Astrocyte (in vitro differentiated cells and primary cell): ENCODE measurements at regions not wholly inside any gene's neighbourhood (a gene's known extent, or its start where the extent isn't known, plus 50 kb on each side); places are given as distances from the start of the nearest gene placed in this dataset.
"Not testable (repeated sequence)": the region's sequence is repeated elsewhere in the genome, so short reads cannot be mapped to it uniquely, and the experiment has no call there.

Source experiments
- DNase-seq: peaks from one replicate; pipeline ENCODE4 v3.0.0-alpha.2; 2010; ENCODE audit warnings: low read depth
- FAIRE-seq: peaks from 2 replicates; lab custom pipeline; 2011; peaks lifted over from hg19 to GRCh38; lab: Jason Lieb, UNC
- H2AFZ ChIP-seq: 2 replicates; pipeline ENCODE4 v1.6.0; 2012; ENCODE audit warnings: low read depth, low read length, inconsistent platforms
- H3K27ac ChIP-seq: 2 replicates; pipeline ENCODE4 v1.5.1; 2011; ENCODE audit warnings: low read depth, low read length, inconsistent platforms
- H3K27me3 ChIP-seq: 2 replicates; pipeline ENCODE4 v1.6.0; 2011; ENCODE audit warnings: low read length, inconsistent platforms; ENCODE audit not compliant: insufficient read depth
- H3K36me3 ChIP-seq: 2 replicates; pipeline ENCODE4 v1.5.1; 2011; ENCODE audit warnings: low read length, inconsistent platforms; ENCODE audit not compliant: insufficient read depth
- H3K4me1 ChIP-seq: 2 replicates; pipeline ENCODE4 v1.5.1; 2011; ENCODE audit warnings: low read length, inconsistent platforms; ENCODE audit not compliant: insufficient read depth
- H3K4me2 ChIP-seq: 2 replicates; pipeline ENCODE4 v1.6.0; 2012; ENCODE audit warnings: low read length, inconsistent platforms
- H3K4me3 ChIP-seq: 2 replicates; pipeline ENCODE4 v1.5.1; 2011; ENCODE audit warnings: low read depth, mild to moderate bottlenecking, low read length, inconsistent platforms; ENCODE audit not compliant: insufficient read depth
- H3K79me2 ChIP-seq: 2 replicates; pipeline ENCODE4 v1.6.0; 2012; ENCODE audit warnings: mild to moderate bottlenecking, low read length, inconsistent platforms; ENCODE audit not compliant: insufficient read depth
- H3K9ac ChIP-seq: 2 replicates; pipeline ENCODE4 v1.6.0; 2012; ENCODE audit warnings: mild to moderate bottlenecking, low read length, inconsistent platforms
- H3K9me3 ChIP-seq: 2 replicates; pipeline ENCODE4 v1.5.1; 2012; ENCODE audit warnings: low read depth, mild to moderate bottlenecking, low read length, inconsistent platforms; ENCODE audit not compliant: insufficient read depth
- H4K20me1 ChIP-seq: 2 replicates; pipeline ENCODE4 v1.6.0; 2012; ENCODE audit warnings: low read length, inconsistent platforms; ENCODE audit not compliant: insufficient read depth
- H3K27ac Mint-ChIP-seq: one replicate; pipeline ENCODE4 v1.8.0; 2021; ENCODE audit warnings: mild to moderate bottlenecking, mixed read lengths; ENCODE audit not compliant: unreplicated experiment
- H3K27me3 Mint-ChIP-seq: one replicate; pipeline ENCODE4 v1.8.0; 2021; ENCODE audit warnings: low read depth, mixed read lengths; ENCODE audit not compliant: unreplicated experiment
- H3K36me3 Mint-ChIP-seq: one replicate; pipeline ENCODE4 v1.8.0; 2021; ENCODE audit warnings: low read depth, mixed read lengths; ENCODE audit not compliant: unreplicated experiment
- H3K4me1 Mint-ChIP-seq: one replicate; pipeline ENCODE4 v1.8.0; 2021; ENCODE audit warnings: low read depth, mixed read lengths; ENCODE audit not compliant: unreplicated experiment
- H3K4me3 Mint-ChIP-seq: one replicate; pipeline ENCODE4 v1.8.0; 2021; ENCODE audit warnings: mild to moderate bottlenecking, moderate library complexity, mixed read lengths; ENCODE audit not compliant: unreplicated experiment
- H3K9me3 Mint-ChIP-seq: one replicate; pipeline ENCODE4 v1.8.0; 2021; ENCODE audit warnings: mild to moderate bottlenecking, mixed read lengths; ENCODE audit not compliant: unreplicated experiment
- EZH2 ChIP-seq: IDR thresholded peaks from 2 replicates; pipeline ENCODE4 v1.6.1; 2012; ENCODE audit warnings: mild to moderate bottlenecking, low read length, inconsistent platforms; ENCODE audit not compliant: insufficient read depth
- TF ChIP-seq, protein P1 (sequence below): IDR thresholded peaks from 2 replicates; pipeline ENCODE4 v1.5.1; 2011; ENCODE audit warnings: low read depth, mild to moderate bottlenecking, inconsistent platforms, low read length, moderate library complexity; ENCODE audit not compliant: insufficient read depth

DNA sequence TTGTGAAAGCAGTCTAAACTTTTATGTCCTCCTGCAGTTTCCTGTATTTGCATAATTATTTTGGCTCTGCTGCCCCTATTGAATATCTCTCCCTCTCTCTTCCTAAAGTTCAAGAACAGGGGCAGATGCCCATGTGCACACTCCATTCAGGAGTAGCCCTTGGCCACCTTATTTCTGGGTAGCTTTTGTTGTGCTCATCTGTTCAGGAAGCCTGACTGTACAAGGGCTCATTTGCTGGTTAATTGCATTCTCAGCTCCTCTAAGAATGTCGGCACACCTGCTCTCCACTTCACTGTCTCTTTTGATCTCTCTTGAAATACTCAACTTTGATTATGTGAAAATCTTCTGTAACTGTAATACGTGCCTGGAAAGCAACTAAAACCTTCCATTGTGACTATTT, 1378.8 kb upstream of the CDH8 start:
- H4K20me1 ChIP-seq, result no peaks in the 10 kb centered on the region
- no peak for DNase-seq
- FAIRE-seq, result no peak
- H3K9ac ChIP-seq, result no peak overlapping the region
- no peak overlapping the region for H3K27ac ChIP-seq
- TF ChIP-seq, protein P1, sequence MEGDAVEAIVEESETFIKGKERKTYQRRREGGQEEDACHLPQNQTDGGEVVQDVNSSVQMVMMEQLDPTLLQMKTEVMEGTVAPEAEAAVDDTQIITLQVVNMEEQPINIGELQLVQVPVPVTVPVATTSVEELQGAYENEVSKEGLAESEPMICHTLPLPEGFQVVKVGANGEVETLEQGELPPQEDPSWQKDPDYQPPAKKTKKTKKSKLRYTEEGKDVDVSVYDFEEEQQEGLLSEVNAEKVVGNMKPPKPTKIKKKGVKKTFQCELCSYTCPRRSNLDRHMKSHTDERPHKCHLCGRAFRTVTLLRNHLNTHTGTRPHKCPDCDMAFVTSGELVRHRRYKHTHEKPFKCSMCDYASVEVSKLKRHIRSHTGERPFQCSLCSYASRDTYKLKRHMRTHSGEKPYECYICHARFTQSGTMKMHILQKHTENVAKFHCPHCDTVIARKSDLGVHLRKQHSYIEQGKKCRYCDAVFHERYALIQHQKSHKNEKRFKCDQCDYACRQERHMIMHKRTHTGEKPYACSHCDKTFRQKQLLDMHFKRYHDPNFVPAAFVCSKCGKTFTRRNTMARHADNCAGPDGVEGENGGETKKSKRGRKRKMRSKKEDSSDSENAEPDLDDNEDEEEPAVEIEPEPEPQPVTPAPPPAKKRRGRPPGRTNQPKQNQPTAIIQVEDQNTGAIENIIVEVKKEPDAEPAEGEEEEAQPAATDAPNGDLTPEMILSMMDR, result no peak
- no peak for TF ChIP-seq EZH2
- Mint-ChIP-seq H3K27ac (no peak overlapping the region), H3K4me1 (no peaks in the 10 kb centered on the region), H3K4me3 (no peak overlapping the region), H3K36me3 (no peaks in the 10 kb centered on the region), H3K27me3 (no peaks in the 10 kb centered on the region), H3K9me3 (no peaks in the 10 kb centered on the region)
- H3K27me3 ChIP-seq, result no peaks in the 10 kb centered on the region
- no peaks in the 10 kb centered on the region for H3K9me3 ChIP-seq
- H3K36me3 ChIP-seq, result no peaks in the 10 kb centered on the region
- H3K4me1 ChIP-seq, result no peaks in the 10 kb centered on the region
- H2AFZ ChIP-seq, result no peak overlapping the region
- no peak overlapping the region for H3K4me3 ChIP-seq
- no peak overlapping the region for H3K4me2 ChIP-seq
- H3K79me2 ChIP-seq, result no peaks in the 10 kb centered on the region

DNA sequence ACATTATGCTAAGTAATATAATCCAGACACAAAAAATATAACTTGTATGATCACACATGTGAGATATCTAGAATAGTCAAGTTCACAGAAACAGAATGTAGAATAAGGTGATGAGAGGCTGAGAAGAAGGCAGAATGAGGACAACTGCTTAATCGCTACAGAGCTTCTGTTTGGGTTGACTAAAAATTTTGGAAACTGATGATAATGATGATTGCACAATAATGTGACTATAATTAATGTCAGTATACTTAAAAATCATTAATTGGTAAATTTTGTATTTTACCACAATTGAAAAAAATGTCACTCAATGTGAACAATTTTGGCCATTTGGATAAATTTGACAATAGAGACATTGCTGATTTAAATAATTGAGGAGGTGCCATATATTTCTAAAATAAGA, 1374.4 kb upstream of the CDH8 start:
- Mint-ChIP-seq H3K9me3 (no peaks in the 10 kb centered on the region), H3K27ac (no peak overlapping the region), H3K4me3 (no peak overlapping the region), H3K4me1 (no peaks in the 10 kb centered on the region), H3K27me3 (no peaks in the 10 kb centered on the region), H3K36me3 (no peaks in the 10 kb centered on the region)
- Histone ChIP-seq H3K4me3 (no peak overlapping the region), H3K27ac (no peak overlapping the region), H3K27me3 (no peaks in the 10 kb centered on the region), H3K4me1 (no peaks in the 10 kb centered on the region), H3K9ac (no peak overlapping the region), H4K20me1 (no peaks in the 10 kb centered on the region), H3K9me3 (no peaks in the 10 kb centered on the region), H2AFZ (no peak overlapping the region), H3K79me2 (no peaks in the 10 kb centered on the region), H3K36me3 (no peaks in the 10 kb centered on the region), H3K4me2 (no peak overlapping the region)
- no peak for FAIRE-seq
- DNase-seq, result no peak
- TF ChIP-seq EZH2, result no peak
- TF ChIP-seq, protein P1, result no peak

DNA sequence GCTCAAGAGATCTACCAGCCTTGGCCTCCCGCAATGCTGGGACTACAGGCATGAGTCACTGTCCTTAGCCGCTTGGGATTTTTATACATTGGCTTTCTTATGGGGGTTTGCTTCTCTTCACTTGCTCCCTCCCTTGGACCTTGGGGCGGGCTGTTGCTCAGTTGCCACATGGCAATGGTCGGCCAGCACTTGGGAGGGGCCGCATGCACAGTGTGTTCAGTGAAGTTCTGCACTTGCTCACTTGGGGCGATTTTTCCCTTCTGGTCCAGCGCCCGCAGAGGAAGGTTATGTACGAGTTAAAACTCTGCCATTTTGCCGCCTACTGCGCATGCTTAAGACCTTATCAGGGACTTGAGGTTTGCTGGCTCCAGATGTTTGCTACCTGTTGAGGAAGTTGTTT, 1367.6 kb upstream of the CDH8 start:
- no peak for DNase-seq
- H3K36me3 ChIP-seq, result no peaks in the 10 kb centered on the region
- H3K27ac ChIP-seq, result no peak overlapping the region
- Mint-ChIP-seq H3K4me1 (no peaks in the 10 kb centered on the region), H3K4me3 (no peak overlapping the region), H3K36me3 (no peaks in the 10 kb centered on the region), H3K27me3 (no peaks in the 10 kb centered on the region), H3K27ac (no peak overlapping the region), H3K9me3 (no peaks in the 10 kb centered on the region)
- H3K4me1 ChIP-seq, result no peaks in the 10 kb centered on the region
- H4K20me1 ChIP-seq, result no peaks in the 10 kb centered on the region
- H3K27me3 ChIP-seq, result no peaks in the 10 kb centered on the region
- H3K4me2 ChIP-seq, result no peak overlapping the region
- no peaks in the 10 kb centered on the region for H3K9me3 ChIP-seq
- TF ChIP-seq, protein P1, result no peak
- TF ChIP-seq EZH2, result no peak
- no peak overlapping the region for H2AFZ ChIP-seq
- no peak overlapping the region for H3K9ac ChIP-seq
- FAIRE-seq, result no peak
- no peaks in the 10 kb centered on the region for H3K79me2 ChIP-seq
- no peak overlapping the region for H3K4me3 ChIP-seq

DNA sequence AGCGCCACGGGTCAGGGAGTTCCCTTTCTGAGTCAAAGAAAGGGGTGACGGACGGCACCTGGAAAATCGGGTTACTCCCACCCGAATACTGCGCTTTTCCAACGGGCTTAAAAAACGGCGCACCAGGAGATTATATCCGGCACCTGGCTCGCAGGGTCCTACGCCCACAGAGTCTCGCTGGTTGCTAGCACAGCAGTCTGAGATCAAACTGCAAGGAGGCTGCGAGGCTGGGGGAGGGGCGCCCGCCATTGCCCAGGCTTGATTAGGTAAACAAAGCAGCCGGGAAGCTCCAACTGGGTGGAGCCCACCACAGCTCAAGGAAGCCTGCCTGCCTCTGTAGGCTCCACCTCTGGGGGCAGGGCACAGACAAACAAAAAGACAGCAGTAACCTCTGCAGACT, 1352.0 kb upstream of the CDH8 start:
- H4K20me1 ChIP-seq, H3K4me1 Mint-ChIP-seq, H3K79me2 ChIP-seq, H3K36me3 ChIP-seq, H3K9ac ChIP-seq, FAIRE-seq, H3K4me1 ChIP-seq, H3K27ac Mint-ChIP-seq, H3K27me3 ChIP-seq, H3K4me2 ChIP-seq, H3K36me3 Mint-ChIP-seq, H3K27me3 Mint-ChIP-seq, H3K4me3 ChIP-seq, H3K9me3 ChIP-seq, H3K9me3 Mint-ChIP-seq, DNase-seq, H2AFZ ChIP-seq, H3K27ac ChIP-seq, H3K4me3 Mint-ChIP-seq: not testable (repeated sequence)
